IMR-90 (cell line): ENCODE measurements at regions not wholly inside any gene's neighbourhood (a gene's known extent, or its start where the extent isn't known, plus 50 kb on each side); places are given as distances from the start of the nearest gene placed in this dataset.

Source experiments
- ATAC-seq: fragments of 200-7000 bp; cut with Tn5 transposase; 2 replicates; pipeline ENCODE4 v1.9.1; 2020; ENCODE audit warnings: low read depth, mild to moderate bottlenecking, moderate library complexity
- BruUV-seq: library from RNA; stranded (reverse); fragments of 400-500 nt; replicated peaks from 2 replicates; lab custom pipeline; 2021; lab: Mats Ljungman, UMichigan
- CTCF ChIA-PET: fragments of 300-600 bp; formaldehyde crosslinking; extraction: SDS; loops from one replicate; lab custom pipeline; 2021; ENCODE audit warnings: antibody characterized with exemption; lab: Yijun Ruan, JAX
- POLR2A ChIA-PET: fragments of 300-600 bp; sonication (Branson Sonifier 250); formaldehyde crosslinking; loops from one replicate; lab custom pipeline; 2022; ENCODE audit warnings: antibody characterized with exemption; ENCODE audit not compliant: unreplicated experiment; lab: Charles Lee
- DNase-seq: peaks from one replicate; pipeline ENCODE4 v3.0.0; 2013
- H2AFZ ChIP-seq: replicated peaks from 2 replicates; pipeline ENCODE3; 2013; ENCODE audit warnings: low read length, mild to moderate bottlenecking; ENCODE audit not compliant: poor library complexity
- H2AK5ac ChIP-seq: 2 replicates; pipeline ENCODE4 v1.6.1; 2013; ENCODE audit warnings: low read depth, low read length, inconsistent platforms
- H2AK9ac ChIP-seq: replicated peaks from 2 replicates; pipeline ENCODE3; 2013; ENCODE audit warnings: mild to moderate bottlenecking, low read depth, low read length, moderate library complexity; ENCODE audit not compliant: poor library complexity
- H2BK120ac ChIP-seq: 2 replicates; pipeline ENCODE4 v1.6.1; 2013; ENCODE audit warnings: low read depth, low read length, inconsistent platforms
- H2BK15ac ChIP-seq: 3 replicates; pipeline ENCODE4 v1.6.1; 2013; ENCODE audit warnings: low read depth, low read length, inconsistent platforms
- H2BK20ac ChIP-seq: 2 replicates; pipeline ENCODE4 v1.6.1; 2013; ENCODE audit warnings: low read depth, mild to moderate bottlenecking, inconsistent platforms, low read length, moderate library complexity
- H2BK5ac ChIP-seq: 2 replicates; pipeline ENCODE4 v1.6.1; 2013; ENCODE audit warnings: mild to moderate bottlenecking, low read depth, low read length, inconsistent platforms; ENCODE audit not compliant: poor library complexity, severe bottlenecking
- H3K14ac ChIP-seq: replicated peaks from 2 replicates; pipeline ENCODE4 v1.6.1; 2013; ENCODE audit warnings: low read depth, low read length, inconsistent platforms
- H3K18ac ChIP-seq: 2 replicates; pipeline ENCODE4 v1.6.1; 2013; ENCODE audit warnings: low read depth, low read length, control low read depth
- H3K23ac ChIP-seq: 2 replicates; pipeline ENCODE4 v1.6.1; 2013; ENCODE audit warnings: low read depth, low read length, inconsistent platforms
- H3K27ac ChIP-seq: 2 replicates; pipeline ENCODE4 v1.5.1; 2013; ENCODE audit warnings: mild to moderate bottlenecking, control low read depth, low read length; ENCODE audit not compliant: insufficient read depth
- H3K27me3 ChIP-seq: 2 replicates; pipeline ENCODE4 v1.6.1; 2013; ENCODE audit warnings: low read length; ENCODE audit not compliant: control insufficient read depth, insufficient read depth
- H3K36me3 ChIP-seq: 2 replicates; pipeline ENCODE4 v1.6.1; 2013; ENCODE audit warnings: low read length, mixed read lengths; ENCODE audit not compliant: control insufficient read depth, insufficient read depth
- H3K4ac ChIP-seq: 2 replicates; pipeline ENCODE4 v1.6.1; 2013; ENCODE audit warnings: low read depth, low read length, inconsistent platforms
- H3K4me1 ChIP-seq: 2 replicates; pipeline ENCODE4 v1.6.1; 2013; ENCODE audit warnings: low read length, mixed read lengths; ENCODE audit not compliant: control insufficient read depth, insufficient read depth
- H3K4me2 ChIP-seq: 2 replicates; pipeline ENCODE4 v1.6.1; 2013; ENCODE audit warnings: low read depth, mild to moderate bottlenecking, control low read depth, low read length, moderate library complexity
- H3K4me3 ChIP-seq: 2 replicates; pipeline ENCODE4 v1.5.1; 2013; ENCODE audit warnings: low read depth, mild to moderate bottlenecking, control low read depth, low read length, moderate library complexity; ENCODE audit not compliant: insufficient read depth
- H3K56ac ChIP-seq: 2 replicates; pipeline ENCODE4 v1.6.1; 2013; ENCODE audit warnings: low read length, inconsistent platforms; ENCODE audit not compliant: insufficient read depth; ENCODE audit errors: extremely low read depth
- H3K79me1 ChIP-seq, 2 experiments: 2 replicates each; pipeline ENCODE4 v1.6.1; 2013; ENCODE audit warnings: low read length in 2 of 2, inconsistent platforms in 1 of 2, low read depth in 1 of 2
- H3K9ac ChIP-seq: 2 replicates; pipeline ENCODE4 v1.6.1; 2013; ENCODE audit warnings: low read depth, low read length, control low read depth
- H3K9me1 ChIP-seq: 2 replicates; pipeline ENCODE4 v1.6.1; 2013; ENCODE audit warnings: low read length, inconsistent platforms; ENCODE audit not compliant: insufficient read depth
- H3K9me3 ChIP-seq: 2 replicates; pipeline ENCODE4 v1.6.1; 2013; ENCODE audit warnings: low read length; ENCODE audit not compliant: control insufficient read depth, insufficient read depth
- H4K20me1 ChIP-seq: 2 replicates; pipeline ENCODE4 v1.6.1; 2013; ENCODE audit warnings: low read length, inconsistent platforms; ENCODE audit not compliant: insufficient read depth
- H4K5ac ChIP-seq: 2 replicates; pipeline ENCODE4 v1.6.1; 2013; ENCODE audit warnings: mild to moderate bottlenecking, low read depth, low read length, control low read depth
- H4K8ac ChIP-seq, 2 experiments: 2 replicates each; pipeline ENCODE4 v1.6.1; 2013; ENCODE audit warnings: low read depth in 2 of 2, low read length in 2 of 2, control low read depth in 1 of 2, inconsistent platforms in 1 of 2
- H4K91ac ChIP-seq: 2 replicates; pipeline ENCODE4 v1.6.1; 2013; ENCODE audit warnings: low read depth, low read length, inconsistent platforms; ENCODE audit not compliant: insufficient read depth
- BHLHE40 ChIP-seq: fragments of 150-350 bp; IDR thresholded peaks from 2 replicates; pipeline ENCODE4 v1.6.1; 2016; ENCODE audit warnings: mild to moderate bottlenecking, low read depth, low read length
- CEBPB ChIP-seq: IDR thresholded peaks from 2 replicates; pipeline ENCODE4 v1.6.1; 2012; ENCODE audit warnings: low read depth, low read length, improper control_type of control experiment
- FOS ChIP-seq: fragments of 150-350 bp; IDR thresholded peaks from 2 replicates; pipeline ENCODE4 v1.6.1; 2016; ENCODE audit warnings: low read depth, low read length
- MAZ ChIP-seq: IDR thresholded peaks from 2 replicates; pipeline ENCODE4 v1.6.1; 2012; ENCODE audit warnings: low read depth, mild to moderate bottlenecking, low read length, improper control_type of control experiment, moderate library complexity, borderline replicate concordance
- POLR2A ChIP-seq: IDR thresholded peaks from 2 replicates; pipeline ENCODE4 v1.6.1; 2012; ENCODE audit warnings: mild to moderate bottlenecking, low read depth, low read length
- RFX5 ChIP-seq: IDR thresholded peaks from 2 replicates; pipeline ENCODE4 v1.8.0; 2012; ENCODE audit warnings: low read depth, mild to moderate bottlenecking, low read length, moderate library complexity
- WGBS, 2 experiments: methylation state at CpG; one replicate each; pipeline versions ENCODE4 v1.1.5 to v1.1.7; 2013; ENCODE audit warnings: missing lambda C conversion rate in 2 of 2; ENCODE audit not compliant: insufficient read length in 1 of 2; ENCODE audit errors: extremely low coverage in 2 of 2; 5-methylcytosine and 5-hydroxymethylcytosine counted together
- dilution Hi-C: fragments of 300-500 bp; cut with HindIII; formaldehyde crosslinking; loops from one replicate; pipeline ENCODE4 v1.14.3; 2018; ENCODE audit warnings: low sequenced_read_pairs; ENCODE audit not compliant: unreplicated experiment
- in situ Hi-C: fragments of 300-500 bp; cut with MboI; formaldehyde crosslinking; loops from 3 replicates; pipeline ENCODE4 v1.14.3; 2019; ENCODE audit warnings: low sequenced_read_pairs, inconsistent platforms, mixed read lengths
- intact Hi-C: fragments of 100-400 bp; cut with micrococcal nuclease; formaldehyde crosslinking; loops from 2 replicates; pipeline ENCODE4 v1.10.0; 2022
- TF ChIP-seq, protein P1 (sequence below): fragments of 150-350 bp; IDR thresholded peaks from 2 replicates; pipeline ENCODE4 v1.6.1; 2016; ENCODE audit warnings: low read depth, mild to moderate bottlenecking, low read length, moderate library complexity, borderline replicate concordance

DNA sequence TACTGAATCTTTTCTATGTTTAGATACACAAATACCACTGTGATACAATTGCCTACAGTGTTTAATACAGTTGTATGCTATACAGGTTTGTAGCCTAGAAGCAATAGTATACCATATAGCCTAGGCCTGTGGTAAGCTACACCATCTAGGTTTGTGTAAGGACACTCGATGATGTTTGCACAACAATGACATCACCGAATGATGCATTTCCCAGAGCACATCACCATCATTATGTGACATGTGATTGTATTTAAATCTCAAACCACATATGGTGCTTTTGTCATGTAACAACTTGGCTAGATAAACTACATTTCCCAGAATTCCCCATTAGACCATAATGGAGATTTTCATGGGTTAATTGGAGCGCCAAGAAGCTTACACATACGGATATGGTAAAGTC, 128.4 kb upstream of the CPNE8 start:
- Histone ChIP-seq H3K27me3 (no peaks in the 10 kb centered on the region), H3K4ac (no peak overlapping the region), H3K9ac (no peak overlapping the region), H3K18ac (no peak overlapping the region), H3K27ac (no peak overlapping the region), H4K8ac (no peak overlapping the region), H2AFZ (no peak overlapping the region), H2BK5ac (no peak overlapping the region), H3K23ac (no peak overlapping the region), H2BK120ac (no peak overlapping the region), H3K36me3 (no peaks in the 10 kb centered on the region), H2BK15ac (no peak overlapping the region), H3K9me1 (no peaks in the 10 kb centered on the region), H2BK20ac (no peak overlapping the region), H3K14ac (no peak overlapping the region), H4K91ac (no peak overlapping the region), H3K56ac (no peak overlapping the region), H2AK5ac (no peak overlapping the region), H4K20me1 (no peaks in the 10 kb centered on the region), H3K4me2 (no peak overlapping the region), H3K9me3 (peaks cover 2% of the 10 kb centered on the region), H3K79me1 (no peaks in the 10 kb centered on the region), H3K4me3 (no peak overlapping the region), H2AK9ac (no peak overlapping the region), H3K4me1 (no peaks in the 10 kb centered on the region), H4K5ac (no peak overlapping the region)
- BruUV-seq: no TSS peak
- dilution Hi-C loops: no loop called here
- DNase-seq (no peak), ATAC-seq (no peak)
- ChIA-PET POLR2A (no interaction called here), CTCF (no interaction called here)
- TF ChIP-seq MAZ (no peak), CEBPB (no peak), BHLHE40 (no peak), FOS (no peak), RFX5 (no peak), POLR2A (no peak)
- TF ChIP-seq, protein P1, sequence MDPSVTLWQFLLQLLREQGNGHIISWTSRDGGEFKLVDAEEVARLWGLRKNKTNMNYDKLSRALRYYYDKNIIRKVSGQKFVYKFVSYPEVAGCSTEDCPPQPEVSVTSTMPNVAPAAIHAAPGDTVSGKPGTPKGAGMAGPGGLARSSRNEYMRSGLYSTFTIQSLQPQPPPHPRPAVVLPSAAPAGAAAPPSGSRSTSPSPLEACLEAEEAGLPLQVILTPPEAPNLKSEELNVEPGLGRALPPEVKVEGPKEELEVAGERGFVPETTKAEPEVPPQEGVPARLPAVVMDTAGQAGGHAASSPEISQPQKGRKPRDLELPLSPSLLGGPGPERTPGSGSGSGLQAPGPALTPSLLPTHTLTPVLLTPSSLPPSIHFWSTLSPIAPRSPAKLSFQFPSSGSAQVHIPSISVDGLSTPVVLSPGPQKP: no peak
- in situ Hi-C loops: no loop called here
- intact Hi-C loops: no loop called here
- no CpG with 5 or more reads among the region's 4 CpGs for WGBS, 2 experiments
